HG03378 (cell line): ENCODE measurements at regions not wholly inside any gene's neighbourhood (a gene's known extent, or its start where the extent isn't known, plus 50 kb on each side); places are given as distances from the start of the nearest gene placed in this dataset.
"Not testable (repeated sequence)": the region's sequence is repeated elsewhere in the genome, so short reads cannot be mapped to it uniquely, and the experiment has no call there.

Experiments used
- ATAC-seq: cut with Tn5 transposase; IDR thresholded peaks from one replicate; pipeline ENCODE4 v1.9.1; 2021; ENCODE audit warnings: mild to moderate bottlenecking, moderate library complexity; ENCODE audit not compliant: unreplicated experiment

- ATAC-seq: no peak
These were observed 227.8 kb upstream of the C16orf82 start for GRCh38 chr16:26838931-26839330.

GRCh38 chr16:26840691-26841090 is 226.0 kb upstream of the C16orf82 start:
- ATAC-seq: no peak

- ATAC-seq: no peak
These were observed 210.5 kb upstream of the C16orf82 start for GRCh38 chr16:26856271-26856670.

GRCh38 chr16:26856791-26857190 is 209.9 kb upstream of the C16orf82 start:
- ATAC-seq: no peak

GRCh38 chr16:26857371-26857770 is 209.4 kb upstream of the C16orf82 start:
- ATAC-seq: no peak

GRCh38 chr16:26860506-26860905 is 206.2 kb upstream of the C16orf82 start:
- ATAC-seq: no peak

- no peak for ATAC-seq
These were observed 202.8 kb upstream of the C16orf82 start for GRCh38 chr16:26863931-26864330.

GRCh38 chr16:26874318-26874717 is 192.4 kb upstream of the C16orf82 start:
- not testable (repeated sequence) for ATAC-seq

- ATAC-seq: no peak
These were observed 189.3 kb upstream of the C16orf82 start for GRCh38 chr16:26877421-26877820.

GRCh38 chr16:26885674-26886073 is 181.1 kb upstream of the C16orf82 start:
- no peak for ATAC-seq

- ATAC-seq: no peak
These were observed 177.0 kb upstream of the C16orf82 start for GRCh38 chr16:26889740-26890139.

- no peak for ATAC-seq
These were observed 168.5 kb upstream of the C16orf82 start for GRCh38 chr16:26898200-26898599.

- ATAC-seq: no peak
These were observed 165.4 kb upstream of the C16orf82 start for GRCh38 chr16:26901196-26901861.

GRCh38 chr16:26901983-26902382 is 164.7 kb upstream of the C16orf82 start:
- no peak for ATAC-seq

GRCh38 chr16:26905336-26905735 is 161.4 kb upstream of the C16orf82 start:
- no peak for ATAC-seq

GRCh38 chr16:26909623-26910022 is 157.1 kb upstream of the C16orf82 start:
- ATAC-seq: no peak

GRCh38 chr16:26911436-26911835 is 155.3 kb upstream of the C16orf82 start:
- ATAC-seq: no peak

- ATAC-seq: no peak
These were observed 152.9 kb upstream of the C16orf82 start for GRCh38 chr16:26913851-26914250.

GRCh38 chr16:26930786-26931581 is 135.7 kb upstream of the C16orf82 start:
- no peak for ATAC-seq

- no peak for ATAC-seq
These were observed 116.1 kb upstream of the C16orf82 start for GRCh38 chr16:26950636-26951035.

GRCh38 chr16:26951950-26952349 is 114.8 kb upstream of the C16orf82 start:
- ATAC-seq: no peak

- no peak for ATAC-seq
These were observed 114.3 kb upstream of the C16orf82 start for GRCh38 chr16:26952411-26952810.
